ENCODE measurements at regions not wholly inside any gene's neighbourhood (a gene's known extent, or its start where the extent isn't known, plus 50 kb on each side); places are given as distances from the start of the nearest gene placed in this dataset.
A peak's percentile ranks its signal among the peaks of the same experiment; 100 is the strongest.

DNA sequence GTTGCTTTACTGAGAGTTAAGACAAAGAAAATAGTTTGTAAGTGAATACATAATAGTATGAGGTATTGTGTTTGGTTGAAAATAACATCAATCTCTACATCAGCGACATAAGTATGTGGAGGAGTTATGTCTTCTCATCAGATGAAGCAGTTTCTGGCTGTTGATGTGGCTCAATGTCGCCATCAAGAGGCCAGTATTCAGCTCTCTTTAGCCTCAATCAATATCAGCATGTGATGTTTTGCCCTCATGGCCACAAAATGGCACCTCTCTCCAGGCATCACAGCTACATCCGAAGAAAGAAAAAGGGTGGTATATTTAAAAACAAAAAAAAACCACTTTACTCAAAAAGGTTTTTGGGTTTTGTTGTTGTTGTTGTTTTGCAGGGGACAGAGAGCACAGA, 302.3 kb upstream of the TMEM132C start:
- POLR2A ChIA-PET (ENCODE audit: partially characterized antibody) = no interaction called here

More for the DNA sequence above, 302.3 kb upstream of the TMEM132C start:
- FAIRE-seq (no peak), DNase-seq (ENCODE audit: low read depth in 1 of 2, low spot score in 2 of 2) (no peak)
- Histone ChIP-seq H3K9me3 (ENCODE audit: insufficient read depth in 2 of 2, low read depth in 1 of 2, low read length in 1 of 2) (peaks cover 7 to 10% of the 10 kb centered on the region in 2 experiments; a peak in 3 of 4 replicates), H2BK120ac (replicated peaks; ENCODE audit: low read depth, low read length) (no peak overlapping the region), H4K5ac (ENCODE audit: insufficient read length, low read depth, low read length) (no peak overlapping the region), H3K4ac (replicated peaks; ENCODE audit: insufficient read length, low read depth, low read length) (no peak overlapping the region), H3K27me3 (replicated peaks in 1 of 4; ENCODE audit: control insufficient read depth in 3 of 4, extremely low read depth in 1 of 4, insufficient read depth in 3 of 4, low read length in 3 of 4) (no peaks in the 10 kb centered on the region), H2AK5ac (ENCODE audit: low read depth, low read length) (no peak overlapping the region), H2BK5ac (ENCODE audit: low read depth, low read length) (no peak overlapping the region), H3K36me3 (ENCODE audit: control insufficient read depth in 2 of 4, insufficient read depth in 4 of 4, low read length in 3 of 4) (no peaks in the 10 kb centered on the region), H3K79me2 (ENCODE audit: control insufficient read depth in 1 of 2, insufficient read depth in 2 of 2, low read length in 2 of 2) (no peaks in the 10 kb centered on the region), H2AFZ (ENCODE audit: low read length) (no peak overlapping the region), H2BK12ac (ENCODE audit: low read depth, low read length) (no peak overlapping the region), H4K8ac (ENCODE audit: extremely low read depth, insufficient read depth, low read length) (no peak overlapping the region), H3K23me2 (ENCODE audit: low read depth, low read length) (no peaks in the 10 kb centered on the region), H3K4me1 (replicated peaks in 1 of 4; ENCODE audit: control insufficient read depth in 3 of 4, insufficient read depth in 4 of 4, low read length in 3 of 4) (no peaks in the 10 kb centered on the region), H3K9ac (replicated peaks in 1 of 4; ENCODE audit: extremely low read depth in 1 of 4, low read depth in 3 of 4, low read length in 3 of 4) (no peak overlapping the region), H4K91ac (replicated peaks; ENCODE audit: insufficient read length, low read length) (no peak overlapping the region), H3K14ac (ENCODE audit: insufficient read length) (no peak overlapping the region), H2BK20ac (ENCODE audit: low read length) (no peak overlapping the region), H3K79me1 (ENCODE audit: low read depth, low read length) (no peaks in the 10 kb centered on the region), H3K4me2 (ENCODE audit: insufficient read depth in 1 of 2, low read depth in 2 of 2, low read length in 2 of 2) (no peak overlapping the region), H3K23ac (ENCODE audit: insufficient read length) (no peak overlapping the region), H3K56ac (replicated peaks; ENCODE audit: insufficient read length, low read depth, low read length) (no peak overlapping the region), H3K4me3 (ENCODE audit: extremely low read depth in 1 of 4, insufficient read depth in 2 of 4, low read depth in 3 of 4, low read length in 4 of 4) (no peak overlapping the region), H3K27ac (ENCODE audit: low read depth, low read length) (no peak overlapping the region), H3K18ac (ENCODE audit: extremely low read depth, low read length) (no peak overlapping the region), H2BK15ac (ENCODE audit: low read length) (no peak overlapping the region), H4K20me1 (replicated peaks in 1 of 2; ENCODE audit: control insufficient read depth in 1 of 2, insufficient read depth in 2 of 2, low read length in 2 of 2) (no peaks in the 10 kb centered on the region)
- TF ChIP-seq KDM1A (IDR thresholded peaks at IDR 0.05; ENCODE audit: borderline replicate concordance, low read length) (peak; percentile 63; the same call in 1 of the 2 replicates), TEAD4 (IDR thresholded peaks at IDR 0.05; ENCODE audit: low read depth, low read length) (0 out of 2 replicates have a peak, but pooled peaks have one; percentile 10), RAD21 (IDR thresholded peaks at IDR 0.05 in 1 of 2, conservative IDR thresholded peaks at IDR 0.05 in 1 of 2; ENCODE audit: low read depth in 2 of 2, low read length in 2 of 2) (peak; percentile 48 to 54; a peak in 3 of 4 replicates), YY1 (IDR thresholded peaks at IDR 0.05; ENCODE audit: low read depth, low read length) (0 out of 2 replicates have a peak, but pooled peaks have one; percentile 16), TAF7 (optimal IDR thresholded peaks at IDR 0.05; ENCODE audit: borderline replicate concordance, low read depth, low read length) (no peak), RXRA (IDR thresholded peaks at IDR 0.05; ENCODE audit: insufficient read depth, low read depth, low read length) (no peak), CTCF (IDR thresholded peaks at IDR 0.05; ENCODE audit: control extremely low read depth in 1 of 3, insufficient read depth in 1 of 3, low read depth in 1 of 3, low read length in 3 of 3) (peak in 2 of 3 experiments; percentile 20 to 47; a peak in 2 of 4 replicates), MAX (IDR thresholded peaks at IDR 0.05) (peak; percentile 75; the same call in 1 of the 2 replicates)
- TF ChIP-seq, protein P1, sequence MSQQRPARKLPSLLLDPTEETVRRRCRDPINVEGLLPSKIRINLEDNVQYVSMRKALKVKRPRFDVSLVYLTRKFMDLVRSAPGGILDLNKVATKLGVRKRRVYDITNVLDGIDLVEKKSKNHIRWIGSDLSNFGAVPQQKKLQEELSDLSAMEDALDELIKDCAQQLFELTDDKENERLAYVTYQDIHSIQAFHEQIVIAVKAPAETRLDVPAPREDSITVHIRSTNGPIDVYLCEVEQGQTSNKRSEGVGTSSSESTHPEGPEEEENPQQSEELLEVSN (IDR thresholded peaks at IDR 0.05) = peak; percentile 64
- 83% methylated on average over 3 of the region's 3 CpGs; no CpG with 5 or more reads in 1 of the 2 experiments for WGBS, 2 experiments (ENCODE audit: extremely low coverage in 1 of 2, insufficient coverage in 1 of 2, insufficient read length in 1 of 2, insufficient replicate concordance in 2 of 2, low coverage in 1 of 2, low lambda C conversion rate in 2 of 2, missing lambda C conversion rate in 1 of 2)
- CTCF ChIA-PET (ENCODE audit: partially characterized antibody) = interaction anchor here (0.9 to 1.5 kb wide), 4 partner anchors 22 to 173 kb away, joined by 3 to 5 read pairs (median 3); no protein-coding TSS in a partner anchor
